H1 (cell line): ENCODE measurements at regions not wholly inside any gene's neighbourhood (a gene's known extent, or its start where the extent isn't known, plus 50 kb on each side); places are given as distances from the start of the nearest gene placed in this dataset.

Experiments
- CTCF ChIA-PET: fragments of 300-600 bp; sonication (Branson Sonifier 250); formaldehyde crosslinking; loops from one replicate; lab custom pipeline; 2021; ENCODE audit not compliant: partially characterized antibody; lab: Charles Lee
- POLR2A ChIA-PET: fragments of 300-600 bp; sonication (Branson Sonifier 250); formaldehyde crosslinking; loops from one replicate; lab custom pipeline; 2021; ENCODE audit warnings: inconsistent platforms; ENCODE audit not compliant: partially characterized antibody; lab: Charles Lee
- DNase-seq, 2 experiments: peaks; one replicate each; pipeline versions ENCODE4 v3.0.0 to v3.0.0-alpha.2; 2010 to 2022; ENCODE audit warnings: low spot score in 2 of 2, low read depth in 1 of 2, mixed read lengths in 1 of 2
- FAIRE-seq: peaks from 2 replicates; lab custom pipeline; 2011; peaks lifted over from hg19 to GRCh38; lab: Jason Lieb, UNC
- H2AFZ ChIP-seq: 2 replicates; pipeline ENCODE4 v1.8.1; 2012; ENCODE audit warnings: low read length, inconsistent platforms
- H2AK5ac ChIP-seq: 2 replicates; pipeline ENCODE4 v1.6.1; 2013; ENCODE audit warnings: low read depth, low read length
- H2BK120ac ChIP-seq: replicated peaks from 2 replicates; pipeline ENCODE3; 2013; ENCODE audit warnings: low read depth, low read length, inconsistent platforms
- H2BK12ac ChIP-seq: 2 replicates; pipeline ENCODE4 v1.6.1; 2013; ENCODE audit warnings: low read depth, low read length
- H2BK15ac ChIP-seq: 2 replicates; pipeline ENCODE4 v1.6.1; 2013; ENCODE audit warnings: low read length
- H2BK20ac ChIP-seq: 2 replicates; pipeline ENCODE4 v1.6.1; 2013; ENCODE audit warnings: low read length
- H2BK5ac ChIP-seq: 2 replicates; pipeline ENCODE4 v1.6.1; 2013; ENCODE audit warnings: low read depth, low read length
- H3K14ac ChIP-seq: 2 replicates; pipeline ENCODE4 v1.6.1; 2013; ENCODE audit warnings: inconsistent platforms; ENCODE audit not compliant: insufficient read length
- H3K18ac ChIP-seq: 2 replicates; pipeline ENCODE4 v1.6.1; 2013; ENCODE audit warnings: low read length; ENCODE audit errors: extremely low read depth
- H3K23ac ChIP-seq: 2 replicates; pipeline ENCODE4 v1.6.1; 2013; ENCODE audit warnings: inconsistent platforms; ENCODE audit not compliant: insufficient read length
- H3K23me2 ChIP-seq: 2 replicates; pipeline ENCODE4 v1.6.1; 2013; ENCODE audit warnings: low read depth, low read length
- H3K27ac ChIP-seq: 2 replicates; pipeline ENCODE4 v1.6.1; 2011; ENCODE audit warnings: low read depth, low read length, inconsistent platforms
- H3K27me3 ChIP-seq, 4 experiments: replicated peaks in 1 of 4; 1 replicate in 1 of 4; 2 replicates in 3 of 4; pipeline versions ENCODE4 v1.6.1 to v1.8.1; 2011 to 2013; ENCODE audit warnings: low read length in 3 of 4, mild to moderate bottlenecking in 3 of 4, inconsistent platforms in 2 of 4, mixed read lengths in 2 of 4, moderate library complexity in 1 of 4; ENCODE audit not compliant: control insufficient read depth in 3 of 4, insufficient read depth in 3 of 4; ENCODE audit errors: extremely low read depth in 1 of 4
- H3K36me3 ChIP-seq, 4 experiments: 2 replicates each; pipeline versions ENCODE4 v1.6.1 to v1.8.1; 2011 to 2013; ENCODE audit warnings: mild to moderate bottlenecking in 4 of 4, low read length in 3 of 4, moderate library complexity in 2 of 4, control low read depth in 1 of 4, inconsistent platforms in 1 of 4; ENCODE audit not compliant: insufficient read depth in 4 of 4, control insufficient read depth in 2 of 4
- H3K4ac ChIP-seq: replicated peaks from 2 replicates; pipeline ENCODE3; 2013; ENCODE audit warnings: low read length, low read depth, mixed read lengths, inconsistent platforms; ENCODE audit not compliant: insufficient read length
- H3K4me1 ChIP-seq, 4 experiments: replicated peaks in 1 of 4; 1 replicate in 1 of 4; 2 replicates in 3 of 4; pipeline versions ENCODE4 v1.6.1 to v1.8.1; 2011 to 2013; ENCODE audit warnings: low read length in 3 of 4, inconsistent platforms in 2 of 4, mixed read lengths in 1 of 4; ENCODE audit not compliant: insufficient read depth in 4 of 4, control insufficient read depth in 3 of 4
- H3K4me2 ChIP-seq, 2 experiments: 2 replicates each; pipeline versions ENCODE4 v1.6.1 to v1.8.1; 2011 to 2013; ENCODE audit warnings: low read depth in 2 of 2, low read length in 2 of 2, control low read depth in 1 of 2, inconsistent platforms in 1 of 2, mild to moderate bottlenecking in 1 of 2; ENCODE audit not compliant: insufficient read depth in 1 of 2
- H3K4me3 ChIP-seq, 4 experiments: fragments of 200-600, 300-600 bp in 1 of 4; sonication (generic), shearing (Covaris generic), sonication (Bioruptor Twin) in 1 of 4; 2 replicates each; pipeline versions ENCODE4 v1.5.1 to v1.8.1; 2011 to 2016; ENCODE audit warnings: low read length in 4 of 4, low read depth in 3 of 4, control low read depth in 2 of 4, inconsistent platforms in 2 of 4, mild to moderate bottlenecking in 2 of 4, mixed read lengths in 1 of 4, moderate library complexity in 1 of 4; ENCODE audit not compliant: insufficient read depth in 2 of 4; ENCODE audit errors: extremely low read depth in 1 of 4
- H3K56ac ChIP-seq: replicated peaks from 2 replicates; pipeline ENCODE3; 2013; ENCODE audit warnings: low read depth, mild to moderate bottlenecking, mixed read lengths, low read length, inconsistent platforms; ENCODE audit not compliant: insufficient read length
- H3K79me1 ChIP-seq: 2 replicates; pipeline ENCODE4 v1.6.1; 2013; ENCODE audit warnings: low read depth, low read length, control low read depth
- H3K79me2 ChIP-seq, 2 experiments: 2 replicates each; pipeline versions ENCODE4 v1.6.1 to v1.8.1; 2012 to 2013; ENCODE audit warnings: low read length in 2 of 2, mild to moderate bottlenecking in 2 of 2, inconsistent platforms in 1 of 2; ENCODE audit not compliant: insufficient read depth in 2 of 2, control insufficient read depth in 1 of 2
- H3K9ac ChIP-seq, 4 experiments: replicated peaks in 1 of 4; 1 replicate in 1 of 4; 2 replicates in 3 of 4; pipeline versions ENCODE4 v1.6.1 to v1.8.1; 2011 to 2013; ENCODE audit warnings: low read depth in 3 of 4, low read length in 3 of 4, control low read depth in 2 of 4, mild to moderate bottlenecking in 2 of 4, moderate library complexity in 2 of 4, inconsistent platforms in 1 of 4; ENCODE audit errors: extremely low read depth in 1 of 4
- H3K9me3 ChIP-seq, 2 experiments: 2 replicates each; pipeline versions ENCODE4 v1.6.1 to v1.8.1; 2012 to 2013; ENCODE audit warnings: mild to moderate bottlenecking in 2 of 2, moderate library complexity in 2 of 2, control low read depth in 1 of 2, inconsistent platforms in 1 of 2, low read depth in 1 of 2, low read length in 1 of 2, mixed read lengths in 1 of 2; ENCODE audit not compliant: insufficient read depth in 2 of 2
- H4K20me1 ChIP-seq, 2 experiments: replicated peaks in 1 of 2; 2 replicates each; pipeline versions ENCODE3 to v1.8.1; 2011 to 2013; ENCODE audit warnings: inconsistent platforms in 2 of 2, low read length in 2 of 2, mild to moderate bottlenecking in 1 of 2; ENCODE audit not compliant: insufficient read depth in 2 of 2, control insufficient read depth in 1 of 2
- H4K5ac ChIP-seq: 2 replicates; pipeline ENCODE4 v1.6.1; 2013; ENCODE audit warnings: low read length, low read depth, mixed read lengths, inconsistent platforms; ENCODE audit not compliant: insufficient read length
- H4K8ac ChIP-seq: 2 replicates; pipeline ENCODE4 v1.8.0; 2013; ENCODE audit warnings: mild to moderate bottlenecking, moderate library complexity, low read length, inconsistent platforms; ENCODE audit not compliant: insufficient read depth; ENCODE audit errors: extremely low read depth
- H4K91ac ChIP-seq: replicated peaks from 2 replicates; pipeline ENCODE3; 2013; ENCODE audit warnings: low read length, mixed read lengths, inconsistent platforms; ENCODE audit not compliant: insufficient read length
- ATF3 ChIP-seq: IDR thresholded peaks from 2 replicates; pipeline ENCODE4 v1.6.1; 2011; ENCODE audit warnings: low read depth, mild to moderate bottlenecking, low read length; ENCODE audit not compliant: insufficient read depth
- BCL11A ChIP-seq, 2 experiments: IDR thresholded peaks; one replicate each; pipeline ENCODE4 v1.6.1; 2011; ENCODE audit warnings: low read depth in 2 of 2, low read length in 2 of 2, mild to moderate bottlenecking in 2 of 2
- CHD2 ChIP-seq: IDR thresholded peaks from 2 replicates; pipeline ENCODE4 v1.6.1; 2012; ENCODE audit warnings: low read length, improper control_type of control experiment
- HDAC6 ChIP-seq: IDR thresholded peaks from one replicate; pipeline ENCODE4 v1.7.1; 2012; ENCODE audit warnings: low read depth, mild to moderate bottlenecking, inconsistent platforms, low read length, moderate library complexity
- JUND ChIP-seq: IDR thresholded peaks from 2 replicates; pipeline ENCODE4 v1.6.1; 2011; ENCODE audit warnings: mild to moderate bottlenecking, improper control_type of control experiment, low read length
- WGBS, 2 experiments: shearing (Covaris generic) in 1 of 2; methylation state at CpG; one replicate each; pipeline versions ENCODE4 v1.1.6 to v1.1.7; 2013 to 2015; ENCODE audit warnings: low lambda C conversion rate in 2 of 2, mixed read lengths in 2 of 2, inconsistent platforms in 1 of 2, low coverage in 1 of 2, missing lambda C conversion rate in 1 of 2; ENCODE audit not compliant: insufficient replicate concordance in 2 of 2, insufficient coverage in 1 of 2, insufficient read length in 1 of 2; ENCODE audit errors: extremely low coverage in 1 of 2, missing lambda C conversion rate in 1 of 2; 5-methylcytosine and 5-hydroxymethylcytosine counted together
- TF ChIP-seq, protein P1 (sequence below), 3 experiments: IDR thresholded peaks; 1 replicate in 2 of 3; 2 replicates in 1 of 3; pipeline versions ENCODE4 v1.5.1 to v1.6.1; 2011; ENCODE audit warnings: low read length in 3 of 3, mild to moderate bottlenecking in 3 of 3, inconsistent platforms in 2 of 3, low read depth in 1 of 3, moderate library complexity in 1 of 3; ENCODE audit not compliant: insufficient read depth in 1 of 3; ENCODE audit errors: control extremely low read depth in 1 of 3

DNA sequence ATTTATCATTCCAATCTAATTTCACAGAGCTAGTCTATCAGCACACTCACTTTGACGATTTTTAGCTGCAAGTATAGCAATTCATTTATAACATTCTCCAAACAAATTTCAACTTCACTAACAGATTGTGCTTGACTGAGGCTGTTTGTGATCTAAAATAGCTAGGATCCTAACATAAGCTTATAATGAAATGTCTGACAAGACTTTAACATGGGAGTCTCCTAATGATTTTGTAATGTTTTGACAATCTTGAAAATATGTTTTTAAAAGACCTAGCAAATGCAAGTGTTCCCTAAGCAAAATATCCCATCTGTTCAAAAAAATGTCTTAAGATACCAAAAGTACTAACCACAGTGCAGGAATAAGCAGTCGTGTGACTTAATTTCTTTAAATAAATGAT is 889.5 kb upstream of the SPRY2 start:
- DNase-seq = no peak
- H3K4me2 ChIP-seq = no peak overlapping the region
- H2BK5ac ChIP-seq = no peak overlapping the region
- no peak overlapping the region for H2AFZ ChIP-seq
- H3K27me3 ChIP-seq = no peaks in the 10 kb centered on the region
- no peaks in the 10 kb centered on the region for H3K9me3 ChIP-seq
- no peak overlapping the region for H3K4ac ChIP-seq
- POLR2A ChIA-PET = no interaction called here
- H4K91ac ChIP-seq = no peak overlapping the region
- H3K79me1 ChIP-seq = no peaks in the 10 kb centered on the region
- H4K20me1 ChIP-seq = no peaks in the 10 kb centered on the region
- H3K36me3 ChIP-seq = no peaks in the 10 kb centered on the region
- no peaks in the 10 kb centered on the region for H3K23me2 ChIP-seq
- no peak for FAIRE-seq
- no peak overlapping the region for H3K27ac ChIP-seq
- no peak overlapping the region for H2AK5ac ChIP-seq
- CTCF ChIA-PET = no interaction called here
- TF ChIP-seq BCL11A (IDR thresholded peaks at IDR 0.05; ENCODE audit: low read depth in 2 of 2, low read length in 2 of 2) (no peak), ATF3 (no peak), HDAC6 (no peak), CHD2 (no peak), JUND (no peak)
- TF ChIP-seq, protein P1, sequence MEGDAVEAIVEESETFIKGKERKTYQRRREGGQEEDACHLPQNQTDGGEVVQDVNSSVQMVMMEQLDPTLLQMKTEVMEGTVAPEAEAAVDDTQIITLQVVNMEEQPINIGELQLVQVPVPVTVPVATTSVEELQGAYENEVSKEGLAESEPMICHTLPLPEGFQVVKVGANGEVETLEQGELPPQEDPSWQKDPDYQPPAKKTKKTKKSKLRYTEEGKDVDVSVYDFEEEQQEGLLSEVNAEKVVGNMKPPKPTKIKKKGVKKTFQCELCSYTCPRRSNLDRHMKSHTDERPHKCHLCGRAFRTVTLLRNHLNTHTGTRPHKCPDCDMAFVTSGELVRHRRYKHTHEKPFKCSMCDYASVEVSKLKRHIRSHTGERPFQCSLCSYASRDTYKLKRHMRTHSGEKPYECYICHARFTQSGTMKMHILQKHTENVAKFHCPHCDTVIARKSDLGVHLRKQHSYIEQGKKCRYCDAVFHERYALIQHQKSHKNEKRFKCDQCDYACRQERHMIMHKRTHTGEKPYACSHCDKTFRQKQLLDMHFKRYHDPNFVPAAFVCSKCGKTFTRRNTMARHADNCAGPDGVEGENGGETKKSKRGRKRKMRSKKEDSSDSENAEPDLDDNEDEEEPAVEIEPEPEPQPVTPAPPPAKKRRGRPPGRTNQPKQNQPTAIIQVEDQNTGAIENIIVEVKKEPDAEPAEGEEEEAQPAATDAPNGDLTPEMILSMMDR (IDR thresholded peaks at IDR 0.05; ENCODE audit: control extremely low read depth in 1 of 3, insufficient read depth in 1 of 3, low read depth in 1 of 3, low read length in 3 of 3) = no peak
- TF ChIP-seq, all 59 proteins: peak for 0
- Histone ChIP-seq H3K18ac (no peak overlapping the region), H4K8ac (no peak overlapping the region), H4K5ac (no peak overlapping the region), H3K4me1 (no peaks in the 10 kb centered on the region), H3K9ac (no peak overlapping the region), H2BK15ac (no peak overlapping the region), H3K23ac (no peak overlapping the region), H3K79me2 (no peaks in the 10 kb centered on the region), H2BK120ac (no peak overlapping the region), H3K56ac (no peak overlapping the region), H2BK20ac (no peak overlapping the region), H3K4me3 (no peak overlapping the region), H2BK12ac (no peak overlapping the region), H3K14ac (no peak overlapping the region)
- WGBS, 2 experiments = 92% methylated on average over 2 of the region's 2 CpGs; no CpG with 5 or more reads in 1 of the 2 experiments
